ENCODE measurements at regions not wholly inside any gene's neighbourhood (a gene's known extent, or its start where the extent isn't known, plus 50 kb on each side); places are given as distances from the start of the nearest gene placed in this dataset.

GRCh38 chr1:67952071-67952470 is 98.4 kb downstream of the DIRAS3 start:
- no peaks in the 10 kb centered on the region for H3K27me3 ChIP-seq
- H3K4me3 ChIP-seq, result no peak overlapping the region
- no peaks in the 10 kb centered on the region for H3K9me3 ChIP-seq
- intact Hi-C loops (cut with DNase I), result no loop called here
- H3K36me3 ChIP-seq, result no peaks in the 10 kb centered on the region
- no peak for DNase-seq
- H3K4me1 ChIP-seq, result no peaks in the 10 kb centered on the region
- H3K27ac ChIP-seq, result no peak overlapping the region
- 69 to 79% methylated on average over 1 of the region's 1 CpG for WGBS, 2 donors
- TF ChIP-seq POLR2A (IDR thresholded peaks at IDR 0.05) (no peak), CTCF (IDR thresholded peaks at IDR 0.05) (no peak)

- intact Hi-C loops (cut with DNase I), result no loop called here
- no peaks in the 10 kb centered on the region for H3K36me3 ChIP-seq
- H3K4me1 ChIP-seq, result no peaks in the 10 kb centered on the region
- H3K4me3 ChIP-seq, result no peak overlapping the region
- DNase-seq, result no peak
- TF ChIP-seq POLR2A (IDR thresholded peaks at IDR 0.05), result no peak
- TF ChIP-seq CTCF (IDR thresholded peaks at IDR 0.05), result no peak
- H3K9me3 ChIP-seq, result no peaks in the 10 kb centered on the region
- no peaks in the 10 kb centered on the region for H3K27me3 ChIP-seq
- WGBS, 2 donors, result 95 to 96% methylated on average over 1 of the region's 1 CpG
- H3K27ac ChIP-seq, result no peak overlapping the region
Observed at GRCh38 chr1:67951014-67951413, 99.4 kb downstream of the DIRAS3 start.

- H3K27ac ChIP-seq, result no peak overlapping the region
- intact Hi-C loops (cut with DNase I), result no loop called here
- 67 to 76% methylated on average over 4 of the region's 4 CpGs for WGBS, 2 donors
- H3K4me1 ChIP-seq, result no peaks in the 10 kb centered on the region
- no peaks in the 10 kb centered on the region for H3K9me3 ChIP-seq
- H3K36me3 ChIP-seq, result no peaks in the 10 kb centered on the region
- H3K4me3 ChIP-seq, result no peak overlapping the region
- TF ChIP-seq CTCF (IDR thresholded peaks at IDR 0.05), result no peak
- no peak for TF ChIP-seq POLR2A (IDR thresholded peaks at IDR 0.05)
- H3K27me3 ChIP-seq, result no peaks in the 10 kb centered on the region
- no peak for DNase-seq
Observed at GRCh38 chr1:67948151-67949080, 102.0 kb downstream of the DIRAS3 start.

- TF ChIP-seq CTCF (IDR thresholded peaks at IDR 0.05) (no peak), POLR2A (IDR thresholded peaks at IDR 0.05) (no peak)
- Histone ChIP-seq H3K27me3 (no peaks in the 10 kb centered on the region), H3K4me3 (no peak overlapping the region), H3K27ac (no peak overlapping the region), H3K4me1 (no peaks in the 10 kb centered on the region), H3K9me3 (no peaks in the 10 kb centered on the region), H3K36me3 (no peaks in the 10 kb centered on the region)
- 50 to 61% methylated on average over 6 of the region's 7 CpGs for WGBS, 2 donors
- no peak for DNase-seq
- intact Hi-C loops (cut with DNase I), result no loop called here
Observed at GRCh38 chr1:67947114-67947513, 103.3 kb downstream of the DIRAS3 start.

GRCh38 chr1:67945733-67946374 is 104.6 kb downstream of the DIRAS3 start:
- TF ChIP-seq CTCF (IDR thresholded peaks at IDR 0.05), result no peak
- TF ChIP-seq POLR2A (IDR thresholded peaks at IDR 0.05), result no peak
- no peak overlapping the region for H3K4me3 ChIP-seq
- WGBS, 2 donors, result 53 to 60% methylated on average over 7 of the region's 7 CpGs
- no peak overlapping the region for H3K27ac ChIP-seq
- H3K36me3 ChIP-seq, result no peaks in the 10 kb centered on the region
- peaks cover 0 to 6% (median 0%) of the 10 kb centered on the region in 4 donors for H3K27me3 ChIP-seq
- no peaks in the 10 kb centered on the region for H3K9me3 ChIP-seq
- no peaks in the 10 kb centered on the region for H3K4me1 ChIP-seq
- DNase-seq, result no peak
- intact Hi-C loops (cut with DNase I), result no loop called here

Measured in esophagus squamous epithelium (tissue), 5 donors.